ENCODE measurements at regions not wholly inside any gene's neighbourhood (a gene's known extent, or its start where the extent isn't known, plus 50 kb on each side); places are given as distances from the start of the nearest gene placed in this dataset.

GRCh38 chr2:104545055-104545454 lies 308.9 kb upstream of the POU3F3 start:
- H3K36me3 Mint-ChIP-seq = no peaks in the 10 kb centered on the region
- no peak overlapping the region for H3K9ac ChIP-seq (ENCODE audit: insufficient read depth, low read length, poor library complexity, severe bottlenecking)
- no peaks in the 10 kb centered on the region for H3K9me3 ChIP-seq (replicated peaks in 1 of 2; ENCODE audit: control insufficient read depth in 1 of 2, insufficient read depth in 1 of 2, low read length in 2 of 2)
- H3K4me3 ChIP-seq (replicated peaks in 1 of 3; ENCODE audit: low read depth in 2 of 3, low read length in 3 of 3) = no peak overlapping the region
- H3K4me1 Mint-ChIP-seq = peaks cover 12% of the 10 kb centered on the region
- no peak overlapping the region for H3K27ac ChIP-seq (ENCODE audit: low read depth in 1 of 2, low read length in 2 of 2)
- no peaks in the 10 kb centered on the region for H3K36me3 ChIP-seq (replicated peaks in 1 of 2; ENCODE audit: control insufficient read depth in 1 of 2, insufficient read depth in 2 of 2, low read length in 2 of 2)
- WGBS (ENCODE audit: insufficient coverage) = 98% methylated on average over 6 of the region's 6 CpGs
- H3K27me3 ChIP-seq (ENCODE audit: control insufficient read depth in 2 of 2, insufficient read depth in 2 of 2, low read length in 2 of 2) = no peaks in the 10 kb centered on the region
- H3K27me3 Mint-ChIP-seq (ENCODE audit: low read depth in 3 of 3) = peaks cover 1 to 2% (median 1%) of the 10 kb centered on the region in 3 donors
- peak overlapping the region in 1 of 7 donors; percentile 54 for H3K27ac Mint-ChIP-seq
- DNase-seq = no peak
- H3K4me3 Mint-ChIP-seq = no peak overlapping the region
- no peak overlapping the region for H3K4me2 ChIP-seq (replicated peaks; ENCODE audit: extremely low read depth, low read length, poor library complexity, severe bottlenecking)
- H2AFZ ChIP-seq (ENCODE audit: insufficient read depth, low read depth, low read length, poor library complexity, severe bottlenecking) = no peak overlapping the region
- TF ChIP-seq CTCF (IDR thresholded peaks at IDR 0.05) = no peak
- no peaks in the 10 kb centered on the region for H4K20me1 ChIP-seq (ENCODE audit: insufficient read depth, low read length)
- intact Hi-C loops (cut with micrococcal nuclease) = no loop called here
- peaks cover 0 to under 1% of the 10 kb centered on the region in 2 donors for H3K4me1 ChIP-seq (ENCODE audit: control insufficient read depth in 1 of 2, insufficient read depth in 2 of 2, low read length in 2 of 2)
- H3K79me2 ChIP-seq (ENCODE audit: insufficient read depth, low read length) = no peaks in the 10 kb centered on the region
- peaks cover 0 to 10% (median 3%) of the 10 kb centered on the region in 7 donors for H3K9me3 Mint-ChIP-seq

GRCh38 chr2:104546537-104546936 lies 307.4 kb upstream of the POU3F3 start:
- peaks cover 1 to 2% (median 1%) of the 10 kb centered on the region in 3 donors for H3K27me3 Mint-ChIP-seq (ENCODE audit: low read depth in 3 of 3)
- intact Hi-C loops (cut with micrococcal nuclease) = no loop called here
- Histone ChIP-seq H3K4me2 (replicated peaks; ENCODE audit: extremely low read depth, low read length, poor library complexity, severe bottlenecking) (no peak overlapping the region), H3K4me1 (ENCODE audit: control insufficient read depth in 1 of 2, insufficient read depth in 2 of 2, low read length in 2 of 2) (no peaks in the 10 kb centered on the region), H3K9ac (ENCODE audit: insufficient read depth, low read length, poor library complexity, severe bottlenecking) (no peak overlapping the region), H3K79me2 (ENCODE audit: insufficient read depth, low read length) (no peaks in the 10 kb centered on the region), H4K20me1 (ENCODE audit: insufficient read depth, low read length) (no peaks in the 10 kb centered on the region), H3K36me3 (replicated peaks in 1 of 2; ENCODE audit: control insufficient read depth in 1 of 2, insufficient read depth in 2 of 2, low read length in 2 of 2) (no peaks in the 10 kb centered on the region), H2AFZ (ENCODE audit: insufficient read depth, low read depth, low read length, poor library complexity, severe bottlenecking) (no peak overlapping the region), H3K27me3 (ENCODE audit: control insufficient read depth in 2 of 2, insufficient read depth in 2 of 2, low read length in 2 of 2) (no peaks in the 10 kb centered on the region), H3K9me3 (replicated peaks in 1 of 2; ENCODE audit: control insufficient read depth in 1 of 2, insufficient read depth in 1 of 2, low read length in 2 of 2) (no peaks in the 10 kb centered on the region), H3K27ac (ENCODE audit: low read depth in 1 of 2, low read length in 2 of 2) (no peak overlapping the region), H3K4me3 (replicated peaks in 1 of 3; ENCODE audit: low read depth in 2 of 3, low read length in 3 of 3) (no peak overlapping the region)
- H3K9me3 Mint-ChIP-seq = peaks cover 0 to 6% (median 3%) of the 10 kb centered on the region in 7 donors
- no peak for DNase-seq
- peaks cover 8% of the 10 kb centered on the region for H3K4me1 Mint-ChIP-seq
- WGBS (ENCODE audit: insufficient coverage) = no CpG with 5 or more reads among the region's 1 CpG
- H3K27ac Mint-ChIP-seq = no peak overlapping the region
- no peak for TF ChIP-seq CTCF (IDR thresholded peaks at IDR 0.05)
- H3K36me3 Mint-ChIP-seq = no peaks in the 10 kb centered on the region
- no peak overlapping the region for H3K4me3 Mint-ChIP-seq
